ENCODE measurements at regions not wholly inside any gene's neighbourhood (a gene's known extent, or its start where the extent isn't known, plus 50 kb on each side); places are given as distances from the start of the nearest gene placed in this dataset.

DNA sequence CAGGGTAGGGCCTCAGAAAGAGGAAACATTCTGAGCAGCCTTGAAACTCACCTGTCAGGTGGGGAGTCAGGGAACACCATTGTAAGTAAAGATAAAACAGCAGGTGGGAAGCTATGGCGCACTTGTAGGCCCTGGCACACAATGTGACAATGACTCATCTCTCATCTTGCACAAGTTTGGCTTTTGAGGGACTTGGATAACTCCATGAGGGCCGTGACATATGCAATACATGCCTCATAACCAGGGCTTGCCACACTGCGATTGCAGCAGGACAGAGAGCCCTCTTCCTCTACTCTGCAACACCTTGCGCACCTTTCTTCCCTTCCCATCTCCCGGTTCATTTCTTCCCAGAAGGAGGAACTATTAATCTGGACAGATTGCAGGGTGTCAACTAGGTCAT, 144.9 kb downstream of the CEP120 start:
- TF ChIP-seq PAX8 (CRISPR knock-in tag; IDR thresholded peaks at IDR 0.05; ENCODE audit: borderline replicate concordance) (no peak), POLR2AphosphoS5 (IDR thresholded peaks at IDR 0.05; ENCODE audit: low read depth, low read length) (no peak), JUND (CRISPR knock-in tag; IDR thresholded peaks at IDR 0.05) (no peak), SP2 (CRISPR knock-in tag; IDR thresholded peaks at IDR 0.05) (no peak), SRF (IDR thresholded peaks at IDR 0.05; ENCODE audit: low read depth, low read length) (no peak), SRSF4 (IDR thresholded peaks at IDR 0.05; ENCODE audit: low read depth, low read length, poor library complexity, severe bottlenecking) (no peak), ZNF839 (CRISPR knock-in tag; IDR thresholded peaks at IDR 0.05; ENCODE audit: borderline replicate concordance) (no peak), BRCA1 (CRISPR knock-in tag; IDR thresholded peaks at IDR 0.05) (no peak), MED1 (CRISPR knock-in tag; IDR thresholded peaks at IDR 0.05) (no peak)
- TF ChIP-seq, protein P1, sequence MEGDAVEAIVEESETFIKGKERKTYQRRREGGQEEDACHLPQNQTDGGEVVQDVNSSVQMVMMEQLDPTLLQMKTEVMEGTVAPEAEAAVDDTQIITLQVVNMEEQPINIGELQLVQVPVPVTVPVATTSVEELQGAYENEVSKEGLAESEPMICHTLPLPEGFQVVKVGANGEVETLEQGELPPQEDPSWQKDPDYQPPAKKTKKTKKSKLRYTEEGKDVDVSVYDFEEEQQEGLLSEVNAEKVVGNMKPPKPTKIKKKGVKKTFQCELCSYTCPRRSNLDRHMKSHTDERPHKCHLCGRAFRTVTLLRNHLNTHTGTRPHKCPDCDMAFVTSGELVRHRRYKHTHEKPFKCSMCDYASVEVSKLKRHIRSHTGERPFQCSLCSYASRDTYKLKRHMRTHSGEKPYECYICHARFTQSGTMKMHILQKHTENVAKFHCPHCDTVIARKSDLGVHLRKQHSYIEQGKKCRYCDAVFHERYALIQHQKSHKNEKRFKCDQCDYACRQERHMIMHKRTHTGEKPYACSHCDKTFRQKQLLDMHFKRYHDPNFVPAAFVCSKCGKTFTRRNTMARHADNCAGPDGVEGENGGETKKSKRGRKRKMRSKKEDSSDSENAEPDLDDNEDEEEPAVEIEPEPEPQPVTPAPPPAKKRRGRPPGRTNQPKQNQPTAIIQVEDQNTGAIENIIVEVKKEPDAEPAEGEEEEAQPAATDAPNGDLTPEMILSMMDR (CRISPR knock-in tag; IDR thresholded peaks at IDR 0.05): no peak
- TF ChIP-seq, protein P2, sequence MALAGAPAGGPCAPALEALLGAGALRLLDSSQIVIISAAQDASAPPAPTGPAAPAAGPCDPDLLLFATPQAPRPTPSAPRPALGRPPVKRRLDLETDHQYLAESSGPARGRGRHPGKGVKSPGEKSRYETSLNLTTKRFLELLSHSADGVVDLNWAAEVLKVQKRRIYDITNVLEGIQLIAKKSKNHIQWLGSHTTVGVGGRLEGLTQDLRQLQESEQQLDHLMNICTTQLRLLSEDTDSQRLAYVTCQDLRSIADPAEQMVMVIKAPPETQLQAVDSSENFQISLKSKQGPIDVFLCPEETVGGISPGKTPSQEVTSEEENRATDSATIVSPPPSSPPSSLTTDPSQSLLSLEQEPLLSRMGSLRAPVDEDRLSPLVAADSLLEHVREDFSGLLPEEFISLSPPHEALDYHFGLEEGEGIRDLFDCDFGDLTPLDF (CRISPR knock-in tag; IDR thresholded peaks at IDR 0.05): no peak
